ENCODE measurements at regions not wholly inside any gene's neighbourhood (a gene's known extent, or its start where the extent isn't known, plus 50 kb on each side); places are given as distances from the start of the nearest gene placed in this dataset.

GRCh38 chr2:125264453-125264852, 1239.4 kb downstream of the CNTNAP5 start:
- Histone ChIP-seq H3K4me3 (no peak overlapping the region), H3K36me3 (no peaks in the 10 kb centered on the region), H3K9me3 (no peaks in the 10 kb centered on the region), H3K27me3 (no peaks in the 10 kb centered on the region), H3K4me1 (no peaks in the 10 kb centered on the region), H3K27ac (no peak overlapping the region)
- TF ChIP-seq CTCF (IDR thresholded peaks at IDR 0.05): no peak
- DNase-seq: no peak
- intact Hi-C loops (cut with DNase I): no loop called here
- no peak for ATAC-seq

- Histone ChIP-seq H3K36me3 (no peaks in the 10 kb centered on the region), H3K9me3 (no peaks in the 10 kb centered on the region), H3K27ac (no peak overlapping the region), H3K27me3 (no peaks in the 10 kb centered on the region), H3K4me1 (no peaks in the 10 kb centered on the region), H3K4me3 (no peak overlapping the region)
- ATAC-seq (no peak), DNase-seq (no peak)
- intact Hi-C loops (cut with DNase I): no loop called here
- no peak for TF ChIP-seq CTCF (IDR thresholded peaks at IDR 0.05)
Observed at GRCh38 chr2:125267683-125268082, 1242.6 kb downstream of the CNTNAP5 start.

GRCh38 chr2:125272651-125273050, 1247.6 kb downstream of the CNTNAP5 start:
- Histone ChIP-seq H3K4me1 (no peaks in the 10 kb centered on the region), H3K9me3 (no peaks in the 10 kb centered on the region), H3K36me3 (no peaks in the 10 kb centered on the region), H3K4me3 (no peak overlapping the region), H3K27me3 (no peaks in the 10 kb centered on the region), H3K27ac (no peak overlapping the region)
- ATAC-seq (no peak), DNase-seq (no peak)
- intact Hi-C loops (cut with DNase I): no loop called here
- no peak for TF ChIP-seq CTCF (IDR thresholded peaks at IDR 0.05)

- Histone ChIP-seq H3K4me1 (no peaks in the 10 kb centered on the region), H3K36me3 (no peaks in the 10 kb centered on the region), H3K27me3 (no peaks in the 10 kb centered on the region), H3K27ac (no peak overlapping the region), H3K9me3 (no peaks in the 10 kb centered on the region), H3K4me3 (no peak overlapping the region)
- TF ChIP-seq CTCF (IDR thresholded peaks at IDR 0.05): no peak
- no peak for DNase-seq
- ATAC-seq: no peak
- intact Hi-C loops (cut with DNase I): no loop called here
Observed at GRCh38 chr2:125274718-125275117, 1249.6 kb downstream of the CNTNAP5 start.

GRCh38 chr2:125280265-125280664, 1255.2 kb downstream of the CNTNAP5 start:
- no peaks in the 10 kb centered on the region for H3K9me3 ChIP-seq
- no peaks in the 10 kb centered on the region for H3K27me3 ChIP-seq
- no peak for ATAC-seq
- DNase-seq: no peak
- intact Hi-C loops (cut with DNase I): no loop called here
- H3K4me3 ChIP-seq: no peak overlapping the region
- no peaks in the 10 kb centered on the region for H3K4me1 ChIP-seq
- H3K36me3 ChIP-seq: no peaks in the 10 kb centered on the region
- TF ChIP-seq CTCF (IDR thresholded peaks at IDR 0.05): no peak
- H3K27ac ChIP-seq: no peak overlapping the region

GRCh38 chr2:125281242-125281641, 1256.2 kb downstream of the CNTNAP5 start:
- Histone ChIP-seq H3K27me3 (no peaks in the 10 kb centered on the region), H3K4me3 (no peak overlapping the region), H3K4me1 (no peaks in the 10 kb centered on the region), H3K9me3 (no peaks in the 10 kb centered on the region), H3K36me3 (no peaks in the 10 kb centered on the region), H3K27ac (no peak overlapping the region)
- DNase-seq (no peak), ATAC-seq (no peak)
- no peak for TF ChIP-seq CTCF (IDR thresholded peaks at IDR 0.05)
- intact Hi-C loops (cut with DNase I): no loop called here

All from upper lobe of right lung (tissue), 1 donor.